Small intestine (tissue), 7 donors: ENCODE measurements at regions not wholly inside any gene's neighbourhood (a gene's known extent, or its start where the extent isn't known, plus 50 kb on each side); places are given as distances from the start of the nearest gene placed in this dataset.

ENCODE experiments used
- DNase-seq, 2 donors: peaks; one replicate each; pipeline versions ENCODE4 v3.0.0 to v3.0.0-alpha.2; 2013
- FAIRE-seq: peaks from 2 replicates; lab custom pipeline; 2012; peaks lifted over from hg19 to GRCh38; lab: Jason Lieb, UNC
- H3K27ac ChIP-seq, 3 donors: one replicate each; pipeline ENCODE4 v1.5.1; 2013; ENCODE audit warnings: low read length in 2 of 3, mild to moderate bottlenecking in 2 of 3, control low read depth in 1 of 3, inconsistent platforms in 1 of 3, low read depth in 1 of 3, moderate library complexity in 1 of 3
- H3K27me3 ChIP-seq, 3 donors: one replicate each; pipeline ENCODE4 v1.6.1; 2013; ENCODE audit warnings: low read length in 3 of 3, inconsistent platforms in 1 of 3; ENCODE audit not compliant: control insufficient read depth in 3 of 3, insufficient read depth in 3 of 3
- H3K36me3 ChIP-seq, 3 donors: one replicate each; pipeline ENCODE4 v1.6.1; 2013; ENCODE audit warnings: low read length in 3 of 3, inconsistent platforms in 1 of 3, low read depth in 1 of 3, mild to moderate bottlenecking in 1 of 3, moderate library complexity in 1 of 3; ENCODE audit not compliant: control insufficient read depth in 3 of 3, insufficient read depth in 2 of 3
- H3K4me1 ChIP-seq, 3 donors: one replicate each; pipeline ENCODE4 v1.6.1; 2013; ENCODE audit warnings: low read length in 2 of 3, inconsistent platforms in 1 of 3, low read depth in 1 of 3, mild to moderate bottlenecking in 1 of 3, moderate library complexity in 1 of 3; ENCODE audit not compliant: control insufficient read depth in 3 of 3, insufficient read depth in 2 of 3
- H3K4me3 ChIP-seq, 3 donors: one replicate each; pipeline ENCODE4 v1.5.1; 2013; ENCODE audit warnings: low read length in 3 of 3, control low read depth in 1 of 3, inconsistent platforms in 1 of 3, low read depth in 1 of 3, mild to moderate bottlenecking in 1 of 3, moderate library complexity in 1 of 3
- H3K9me3 ChIP-seq, 2 donors: one replicate each; pipeline ENCODE4 v1.6.1; 2013; ENCODE audit warnings: low read depth in 1 of 2, low read length in 1 of 2; ENCODE audit not compliant: control insufficient read depth in 2 of 2, insufficient read depth in 1 of 2
- WGBS, 3 donors: extraction: QIAGEN DNeasy Blood & Tissue Kit; methylation state at CpG; one replicate each; pipeline ENCODE4 v1.1.7; 2013; 5-methylcytosine and 5-hydroxymethylcytosine counted together
- donor health status: healthy with polysubstance abuse.
- donor health status: control.
- donor health status: control.
- donor health status: Bipolar disorder and iron deficiency.
- donor health status: healthy.

GRCh38 chr2:220106065-220106464 lies 478.6 kb downstream of the SLC4A3 start:
- no peaks in the 10 kb centered on the region for H3K4me1 ChIP-seq
- DNase-seq (no peak), FAIRE-seq (no peak)
- WGBS, 3 donors, result 75 to 85% (median 81%) methylated on average over 2 of the region's 2 CpGs
- H3K9me3 ChIP-seq, result no peaks in the 10 kb centered on the region
- no peaks in the 10 kb centered on the region for H3K36me3 ChIP-seq
- H3K4me3 ChIP-seq, result no peak overlapping the region
- no peaks in the 10 kb centered on the region for H3K27me3 ChIP-seq
- H3K27ac ChIP-seq, result no peak overlapping the region

GRCh38 chr2:220107380-220107791 lies 480.0 kb downstream of the SLC4A3 start:
- no peaks in the 10 kb centered on the region for H3K4me1 ChIP-seq
- H3K4me3 ChIP-seq, result no peak overlapping the region
- no peaks in the 10 kb centered on the region for H3K27me3 ChIP-seq
- WGBS, 3 donors, result 65 to 77% (median 76%) methylated on average over 4 of the region's 4 CpGs
- H3K27ac ChIP-seq, result no peak overlapping the region
- no peaks in the 10 kb centered on the region for H3K36me3 ChIP-seq
- no peaks in the 10 kb centered on the region for H3K9me3 ChIP-seq
- DNase-seq (no peak), FAIRE-seq (no peak)

GRCh38 chr2:220114443-220114842 lies 487.0 kb downstream of the SLC4A3 start:
- DNase-seq (no peak), FAIRE-seq (no peak)
- 79 to 88% (median 83%) methylated on average over 1 of the region's 1 CpG for WGBS, 3 donors
- Histone ChIP-seq H3K36me3 (no peaks in the 10 kb centered on the region), H3K27me3 (no peaks in the 10 kb centered on the region), H3K4me3 (no peak overlapping the region), H3K27ac (no peak overlapping the region), H3K9me3 (peaks cover 0 to 14% of the 10 kb centered on the region in 2 donors), H3K4me1 (no peaks in the 10 kb centered on the region)

- no peaks in the 10 kb centered on the region for H3K27me3 ChIP-seq
- WGBS, 3 donors, result 43 to 60% (median 47%) methylated on average over 5 of the region's 5 CpGs
- no peak overlapping the region for H3K4me3 ChIP-seq
- H3K27ac ChIP-seq, result no peak overlapping the region
- no peaks in the 10 kb centered on the region for H3K36me3 ChIP-seq
- no peak for DNase-seq
- no peaks in the 10 kb centered on the region for H3K4me1 ChIP-seq
- peaks cover 0 to 14% of the 10 kb centered on the region in 2 donors for H3K9me3 ChIP-seq
- no peak for FAIRE-seq
These were observed 489.6 kb downstream of the SLC4A3 start for GRCh38 chr2:220117025-220117424.

- WGBS, 3 donors, result 50 to 78% (median 60%) methylated on average over 2 of the region's 2 CpGs
These were observed 492.6 kb downstream of the SLC4A3 start for GRCh38 chr2:220120041-220120440.

GRCh38 chr2:220123751-220124150 lies 496.3 kb downstream of the SLC4A3 start:
- H3K4me3 ChIP-seq, result no peak overlapping the region
- H3K4me1 ChIP-seq, result no peaks in the 10 kb centered on the region
- no peak for FAIRE-seq
- no peaks in the 10 kb centered on the region for H3K27me3 ChIP-seq
- H3K36me3 ChIP-seq, result no peaks in the 10 kb centered on the region
- no peak overlapping the region for H3K27ac ChIP-seq
- 40 to 61% (median 60%) methylated on average over 2 of the region's 2 CpGs for WGBS, 3 donors
- no peak for DNase-seq
- H3K9me3 ChIP-seq, result no peaks in the 10 kb centered on the region

More at GRCh38 chr2:220120041-220120440, 492.6 kb downstream of the SLC4A3 start:
- Histone ChIP-seq H3K4me1 (no peaks in the 10 kb centered on the region), H3K27me3 (no peaks in the 10 kb centered on the region), H3K4me3 (no peak overlapping the region), H3K36me3 (no peaks in the 10 kb centered on the region), H3K9me3 (peaks cover 0 to 6% of the 10 kb centered on the region in 2 donors), H3K27ac (no peak overlapping the region)
- FAIRE-seq, result no peak
- no peak for DNase-seq

GRCh38 chr2:220125551-220125950 lies 498.1 kb downstream of the SLC4A3 start:
- H3K4me1 ChIP-seq, result no peaks in the 10 kb centered on the region
- no peak overlapping the region for H3K4me3 ChIP-seq
- H3K27ac ChIP-seq, result no peak overlapping the region
- 81 to 86% (median 82%) methylated on average over 8 of the region's 8 CpGs for WGBS, 3 donors
- DNase-seq, result no peak
- no peak for FAIRE-seq
- H3K36me3 ChIP-seq, result no peaks in the 10 kb centered on the region
- no peaks in the 10 kb centered on the region for H3K27me3 ChIP-seq
- H3K9me3 ChIP-seq, result peaks cover 0 to 4% of the 10 kb centered on the region in 2 donors

GRCh38 chr2:220127311-220127710 lies 499.9 kb downstream of the SLC4A3 start:
- H3K4me3 ChIP-seq, result no peak overlapping the region
- H3K36me3 ChIP-seq, result no peaks in the 10 kb centered on the region
- H3K27me3 ChIP-seq, result no peaks in the 10 kb centered on the region
- peaks cover 0 to 9% of the 10 kb centered on the region in 2 donors for H3K9me3 ChIP-seq
- no peak for DNase-seq
- H3K4me1 ChIP-seq, result no peaks in the 10 kb centered on the region
- no peak for FAIRE-seq
- WGBS, 3 donors, result 62 to 69% (median 63%) methylated on average over 3 of the region's 3 CpGs
- no peak overlapping the region for H3K27ac ChIP-seq

GRCh38 chr2:220127876-220128275 lies 500.4 kb downstream of the SLC4A3 start:
- H3K9me3 ChIP-seq, result peaks cover 0 to 9% of the 10 kb centered on the region in 2 donors
- H3K4me1 ChIP-seq, result no peaks in the 10 kb centered on the region

More at GRCh38 chr2:220127876-220128275, 500.4 kb downstream of the SLC4A3 start:
- no peak overlapping the region for H3K27ac ChIP-seq
- no peak for FAIRE-seq
- H3K27me3 ChIP-seq, result no peaks in the 10 kb centered on the region
- no peaks in the 10 kb centered on the region for H3K36me3 ChIP-seq
- no peak overlapping the region for H3K4me3 ChIP-seq
- no peak for DNase-seq
- 63 to 76% (median 73%) methylated on average over 5 of the region's 5 CpGs for WGBS, 3 donors
